ENCODE measurements at regions not wholly inside any gene's neighbourhood (a gene's known extent, or its start where the extent isn't known, plus 50 kb on each side); places are given as distances from the start of the nearest gene placed in this dataset.

- H3K36me3 Mint-ChIP-seq (ENCODE audit: low read depth) = peaks cover 2% of the 10 kb centered on the region
- H3K27ac ChIP-seq (ENCODE audit: low read depth, low read length) = no peak overlapping the region
- peaks cover 3% of the 10 kb centered on the region for H3K4me1 Mint-ChIP-seq
- no peak overlapping the region for H3K9ac ChIP-seq (ENCODE audit: extremely low read depth, low read length, poor library complexity, severe bottlenecking)
- H3K27me3 Mint-ChIP-seq (ENCODE audit: insufficient read depth) = peaks cover 5% of the 10 kb centered on the region
- no peaks in the 10 kb centered on the region for H3K4me1 ChIP-seq (ENCODE audit: control insufficient read depth, insufficient read depth, low read length)
- no peak for DNase-seq
- H3K9me3 Mint-ChIP-seq = peaks cover 21% of the 10 kb centered on the region
- no peak for TF ChIP-seq CTCF (conservative IDR thresholded peaks at IDR 0.05)
- no peak overlapping the region for H3K4me3 ChIP-seq (ENCODE audit: low read length)
- WGBS, 2 experiments (ENCODE audit: insufficient coverage in 1 of 2, insufficient read length in 1 of 2) = 67 to 93% methylated on average over 1 to 2 of the region's 2 CpGs
- H3K36me3 ChIP-seq (ENCODE audit: control insufficient read depth, insufficient read depth, low read length) = no peaks in the 10 kb centered on the region
- H3K27me3 ChIP-seq (ENCODE audit: control insufficient read depth, insufficient read depth, low read length, poor library complexity, severe bottlenecking) = no peaks in the 10 kb centered on the region
- H3K27ac Mint-ChIP-seq = no peak overlapping the region
- no peaks in the 10 kb centered on the region for H3K9me3 ChIP-seq (ENCODE audit: control insufficient read depth, low read length)
- no peak overlapping the region for H3K4me3 Mint-ChIP-seq
Measured at GRCh38 chr4:11049001-11049400, 364.4 kb upstream of the CLNK start.

GRCh38 chr4:11042760-11043159 is 358.2 kb upstream of the CLNK start:
- H3K9me3 Mint-ChIP-seq = peaks cover 28% of the 10 kb centered on the region

GRCh38 chr4:11039634-11040131 is 355.1 kb upstream of the CLNK start:
- H3K36me3 ChIP-seq (ENCODE audit: control insufficient read depth, insufficient read depth, low read length) = no peaks in the 10 kb centered on the region
- no peak for TF ChIP-seq CTCF (conservative IDR thresholded peaks at IDR 0.05)
- WGBS, 2 experiments (ENCODE audit: insufficient coverage in 1 of 2, insufficient read length in 1 of 2) = 95 to 97% methylated on average over 2 to 8 of the region's 8 CpGs
- peaks cover 12% of the 10 kb centered on the region for H3K9me3 Mint-ChIP-seq
- H3K27me3 ChIP-seq (ENCODE audit: control insufficient read depth, insufficient read depth, low read length, poor library complexity, severe bottlenecking) = no peaks in the 10 kb centered on the region
- H3K9ac ChIP-seq (ENCODE audit: extremely low read depth, low read length, poor library complexity, severe bottlenecking) = no peak overlapping the region
- H3K9me3 ChIP-seq (ENCODE audit: control insufficient read depth, low read length) = no peaks in the 10 kb centered on the region
- no peak overlapping the region for H3K27ac ChIP-seq (ENCODE audit: low read depth, low read length)
- H3K27me3 Mint-ChIP-seq (ENCODE audit: insufficient read depth) = no peaks in the 10 kb centered on the region
- H3K36me3 Mint-ChIP-seq (ENCODE audit: low read depth) = no peaks in the 10 kb centered on the region
- peaks cover 21% of the 10 kb centered on the region for H3K4me1 Mint-ChIP-seq
- no peak overlapping the region for H3K4me3 ChIP-seq (ENCODE audit: low read length)
- no peak for DNase-seq
- H3K27ac Mint-ChIP-seq = no peak overlapping the region
- no peak overlapping the region for H3K4me3 Mint-ChIP-seq
- H3K4me1 ChIP-seq (ENCODE audit: control insufficient read depth, insufficient read depth, low read length) = no peaks in the 10 kb centered on the region

More at GRCh38 chr4:11042760-11043159, 358.2 kb upstream of the CLNK start:
- Histone ChIP-seq H3K27me3 (ENCODE audit: control insufficient read depth, insufficient read depth, low read length, poor library complexity, severe bottlenecking) (no peaks in the 10 kb centered on the region), H3K4me3 (ENCODE audit: low read length) (no peak overlapping the region), H3K27ac (ENCODE audit: low read depth, low read length) (no peak overlapping the region), H3K9ac (ENCODE audit: extremely low read depth, low read length, poor library complexity, severe bottlenecking) (no peak overlapping the region), H3K36me3 (ENCODE audit: control insufficient read depth, insufficient read depth, low read length) (no peaks in the 10 kb centered on the region), H3K4me1 (ENCODE audit: control insufficient read depth, insufficient read depth, low read length) (no peaks in the 10 kb centered on the region), H3K9me3 (ENCODE audit: control insufficient read depth, low read length) (no peaks in the 10 kb centered on the region)
- H3K4me1 Mint-ChIP-seq = peaks cover 14% of the 10 kb centered on the region
- no peak overlapping the region for H3K27ac Mint-ChIP-seq
- H3K36me3 Mint-ChIP-seq (ENCODE audit: low read depth) = peaks cover 2% of the 10 kb centered on the region
- TF ChIP-seq CTCF (conservative IDR thresholded peaks at IDR 0.05) = no peak
- H3K4me3 Mint-ChIP-seq = no peak overlapping the region
- no peak for DNase-seq
- WGBS, 2 experiments (ENCODE audit: insufficient coverage in 1 of 2, insufficient read length in 1 of 2) = 95 to 100% methylated on average over 3 of the region's 3 CpGs
- peaks cover 5% of the 10 kb centered on the region for H3K27me3 Mint-ChIP-seq (ENCODE audit: insufficient read depth)
